ENCODE measurements at regions not wholly inside any gene's neighbourhood (a gene's known extent, or its start where the extent isn't known, plus 50 kb on each side); places are given as distances from the start of the nearest gene placed in this dataset.

- no peak for TF ChIP-seq POLR2A (IDR thresholded peaks at IDR 0.05)
- no peak for TF ChIP-seq CTCF (IDR thresholded peaks at IDR 0.05)
- no peak for TF ChIP-seq EP300 (IDR thresholded peaks at IDR 0.05)
Measured at GRCh38 chr6:23532227-23532626, 593.8 kb upstream of the NRSN1 start.

All from tibial nerve (tissue), 4 donors.